LNCaP clone FGC (cell line): ENCODE measurements at regions not wholly inside any gene's neighbourhood (a gene's known extent, or its start where the extent isn't known, plus 50 kb on each side); places are given as distances from the start of the nearest gene placed in this dataset.

Experiments
- DNase-seq: peaks from one replicate; pipeline ENCODE4 v3.0.0-alpha.2; 2011; ENCODE audit warnings: low read depth
- H3K4me3 ChIP-seq: 2 replicates; pipeline ENCODE4 v1.5.1; 2011; ENCODE audit warnings: mild to moderate bottlenecking, low read depth, low read length, control low read depth
- TF ChIP-seq, protein P1 (sequence below): IDR thresholded peaks from 2 replicates; pipeline ENCODE4 v1.5.1; 2012; ENCODE audit warnings: mild to moderate bottlenecking; ENCODE audit not compliant: control insufficient read depth, insufficient read depth; ENCODE audit errors: extremely low read depth

DNA sequence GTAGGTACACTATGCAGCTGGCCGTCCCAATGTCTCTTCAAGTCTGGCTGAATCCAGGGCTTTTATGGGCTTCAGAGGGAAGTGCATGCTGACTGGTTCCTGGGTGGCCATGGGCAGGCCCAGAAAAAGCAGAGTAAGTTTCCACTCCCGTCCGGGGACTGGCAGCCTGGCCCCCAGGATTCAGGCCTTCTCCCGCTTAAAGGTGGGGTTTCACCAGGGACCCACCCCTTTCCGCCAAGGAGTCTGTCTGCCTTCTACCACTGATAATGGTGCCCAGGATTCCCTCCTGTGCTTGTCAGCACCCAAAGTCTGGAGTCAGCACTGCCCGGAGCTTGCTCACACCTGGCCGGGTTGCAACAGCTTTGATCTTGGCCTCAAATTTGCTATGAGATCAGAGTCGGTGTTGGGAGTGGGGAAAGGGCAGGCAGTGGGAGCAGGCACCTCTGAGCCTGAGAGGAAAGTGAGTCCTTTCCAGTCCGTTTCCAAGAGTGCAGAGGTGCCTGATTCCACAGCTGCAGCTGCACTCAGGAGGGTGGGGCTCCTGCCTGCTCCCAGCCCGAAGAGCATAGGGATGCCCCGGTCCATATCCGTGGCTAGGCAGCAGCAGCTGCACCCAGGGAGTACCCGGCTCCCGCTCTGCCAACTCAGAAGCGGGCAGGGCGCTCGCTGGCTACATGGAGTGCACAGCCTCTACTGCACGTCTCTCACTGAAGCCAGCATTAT lies 1344.3 kb upstream of the ADGRL3 start:
- no peak overlapping the region for H3K4me3 ChIP-seq
- TF ChIP-seq, protein P1, sequence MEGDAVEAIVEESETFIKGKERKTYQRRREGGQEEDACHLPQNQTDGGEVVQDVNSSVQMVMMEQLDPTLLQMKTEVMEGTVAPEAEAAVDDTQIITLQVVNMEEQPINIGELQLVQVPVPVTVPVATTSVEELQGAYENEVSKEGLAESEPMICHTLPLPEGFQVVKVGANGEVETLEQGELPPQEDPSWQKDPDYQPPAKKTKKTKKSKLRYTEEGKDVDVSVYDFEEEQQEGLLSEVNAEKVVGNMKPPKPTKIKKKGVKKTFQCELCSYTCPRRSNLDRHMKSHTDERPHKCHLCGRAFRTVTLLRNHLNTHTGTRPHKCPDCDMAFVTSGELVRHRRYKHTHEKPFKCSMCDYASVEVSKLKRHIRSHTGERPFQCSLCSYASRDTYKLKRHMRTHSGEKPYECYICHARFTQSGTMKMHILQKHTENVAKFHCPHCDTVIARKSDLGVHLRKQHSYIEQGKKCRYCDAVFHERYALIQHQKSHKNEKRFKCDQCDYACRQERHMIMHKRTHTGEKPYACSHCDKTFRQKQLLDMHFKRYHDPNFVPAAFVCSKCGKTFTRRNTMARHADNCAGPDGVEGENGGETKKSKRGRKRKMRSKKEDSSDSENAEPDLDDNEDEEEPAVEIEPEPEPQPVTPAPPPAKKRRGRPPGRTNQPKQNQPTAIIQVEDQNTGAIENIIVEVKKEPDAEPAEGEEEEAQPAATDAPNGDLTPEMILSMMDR = no peak
- DNase-seq = no peak

DNA sequence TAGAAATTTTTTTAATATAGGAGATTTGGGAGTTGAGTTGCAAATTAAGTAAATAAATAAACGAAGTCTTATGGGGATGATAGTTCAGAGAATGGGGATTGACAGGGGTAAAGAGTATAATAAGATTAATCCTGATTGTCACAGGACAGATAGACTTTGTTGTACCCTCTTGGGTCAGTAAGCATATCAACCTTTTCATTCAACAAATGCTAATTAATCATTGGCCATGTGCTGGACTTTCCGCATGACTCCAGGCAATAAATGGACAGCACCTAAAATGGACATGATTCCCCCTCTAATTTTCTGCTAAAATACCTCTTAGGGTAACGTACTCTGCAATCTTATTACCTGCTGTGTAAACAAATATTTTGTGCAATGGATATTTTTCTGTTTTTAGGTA lies 1331.1 kb upstream of the ADGRL3 start:
- H3K4me3 ChIP-seq = no peak overlapping the region
- TF ChIP-seq, protein P1 = no peak
- DNase-seq = no peak

DNA sequence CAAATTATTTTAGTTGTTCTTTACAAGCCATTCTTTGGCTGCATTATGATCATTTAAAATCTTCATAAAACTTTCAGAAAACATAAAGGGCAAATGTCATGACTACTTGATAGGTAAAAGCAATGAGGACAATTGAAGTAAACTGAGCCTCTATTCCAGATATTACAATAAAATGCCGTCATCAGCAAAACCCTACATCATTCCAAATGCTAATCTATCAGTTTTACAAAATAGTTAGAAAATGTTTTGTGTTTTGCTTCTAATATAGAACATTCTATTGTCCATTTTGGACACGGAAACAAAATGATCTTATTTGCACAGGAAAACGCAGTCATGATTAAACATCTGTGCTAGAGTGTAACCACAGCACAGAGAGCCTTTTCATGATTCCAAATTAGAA lies 1330.6 kb upstream of the ADGRL3 start:
- TF ChIP-seq, protein P1 = no peak
- H3K4me3 ChIP-seq = no peak overlapping the region
- no peak for DNase-seq

DNA sequence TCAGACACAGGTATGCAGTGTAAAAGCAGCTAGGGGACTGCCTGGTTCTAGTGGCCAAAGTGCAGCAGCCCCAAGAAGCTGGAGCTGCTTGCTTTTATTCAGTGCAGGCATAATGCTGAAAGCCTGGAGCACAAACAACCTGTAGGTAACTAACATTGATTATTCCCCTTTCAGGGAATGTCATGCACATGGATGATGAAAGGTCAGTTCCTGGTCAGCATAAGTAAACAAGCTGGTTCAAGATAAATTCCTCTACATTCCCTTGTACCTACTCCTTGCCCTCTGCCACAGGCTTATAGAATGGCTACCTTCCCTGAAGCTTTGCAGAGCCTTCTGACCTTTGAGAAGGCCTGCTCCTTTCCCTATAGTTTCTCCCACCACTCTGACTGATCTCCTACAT lies 1318.5 kb upstream of the ADGRL3 start:
- no peak for DNase-seq
- H3K4me3 ChIP-seq = no peak overlapping the region
- TF ChIP-seq, protein P1 = no peak

DNA sequence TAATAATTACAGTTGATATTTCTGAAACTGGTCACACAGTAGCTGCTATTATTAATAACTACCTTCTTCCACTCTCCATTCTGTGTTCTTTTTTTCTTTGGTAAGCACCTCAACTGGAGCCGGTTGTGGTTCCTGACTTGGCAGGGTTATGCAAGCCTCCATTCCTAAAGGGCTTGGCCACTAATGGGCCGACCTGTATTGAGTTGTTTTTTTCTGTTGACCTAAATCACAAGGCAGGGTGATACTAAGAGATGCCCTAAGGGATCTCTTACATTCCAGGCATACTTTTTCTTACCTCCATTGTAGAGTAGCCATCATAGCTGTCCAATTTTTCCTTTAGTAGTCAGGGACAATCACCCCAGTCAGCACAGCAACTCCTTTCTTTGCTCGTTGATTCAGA lies 1295.8 kb upstream of the ADGRL3 start:
- TF ChIP-seq, protein P1 = no peak
- H3K4me3 ChIP-seq = no peak overlapping the region
- DNase-seq = no peak

DNA sequence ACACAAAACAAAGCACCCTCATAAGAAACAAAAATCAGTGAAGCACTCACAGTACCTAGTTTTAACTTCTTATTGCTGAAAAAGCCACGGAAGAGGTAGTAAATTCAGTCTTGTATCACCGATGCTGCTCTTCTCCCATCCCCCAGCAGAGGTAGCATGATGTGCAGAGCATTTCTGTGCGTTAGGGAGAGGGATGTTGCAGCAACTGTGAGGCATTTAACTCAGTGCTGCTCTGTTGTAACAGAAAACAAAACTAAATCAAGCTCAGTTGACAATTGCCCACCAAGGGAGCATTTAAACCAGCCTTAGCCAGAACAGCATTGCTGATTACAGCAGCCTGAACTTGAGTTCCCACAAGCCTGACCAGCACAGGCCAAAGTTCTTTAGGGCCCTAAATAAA lies 1279.7 kb upstream of the ADGRL3 start:
- no peak for DNase-seq
- TF ChIP-seq, protein P1 = no peak
- no peak overlapping the region for H3K4me3 ChIP-seq

DNA sequence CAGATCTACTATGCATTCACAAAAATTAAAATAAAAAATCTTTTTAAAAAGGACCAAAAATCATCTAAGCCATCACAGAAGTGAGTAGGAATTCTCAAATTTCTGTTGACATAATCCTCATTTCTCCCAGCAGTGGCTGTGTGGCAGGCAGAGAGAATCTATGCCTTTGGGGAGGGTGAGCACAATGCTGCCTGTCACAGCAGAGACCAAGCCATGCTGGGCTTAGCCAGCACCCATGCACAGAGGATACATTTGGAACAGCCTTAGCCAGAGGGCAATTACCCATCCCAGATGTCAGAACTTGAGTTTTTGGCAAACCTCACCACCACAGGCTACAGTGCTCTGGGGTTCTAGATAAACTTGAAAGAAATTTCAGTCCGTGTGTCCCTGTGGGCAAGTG lies 1274.8 kb upstream of the ADGRL3 start:
- TF ChIP-seq, protein P1 = no peak
- DNase-seq = no peak
- no peak overlapping the region for H3K4me3 ChIP-seq
